HL-60/S4 (cell line): ENCODE measurements at regions not wholly inside any gene's neighbourhood (a gene's known extent, or its start where the extent isn't known, plus 50 kb on each side); places are given as distances from the start of the nearest gene placed in this dataset.

Experiments
- in situ Hi-C: fragments of 300-500 bp; cut with MboI; formaldehyde crosslinking; loops from 2 replicates; pipeline ENCODE4 v1.14.3; 2022; ENCODE audit warnings: low sequenced_read_pairs

DNA sequence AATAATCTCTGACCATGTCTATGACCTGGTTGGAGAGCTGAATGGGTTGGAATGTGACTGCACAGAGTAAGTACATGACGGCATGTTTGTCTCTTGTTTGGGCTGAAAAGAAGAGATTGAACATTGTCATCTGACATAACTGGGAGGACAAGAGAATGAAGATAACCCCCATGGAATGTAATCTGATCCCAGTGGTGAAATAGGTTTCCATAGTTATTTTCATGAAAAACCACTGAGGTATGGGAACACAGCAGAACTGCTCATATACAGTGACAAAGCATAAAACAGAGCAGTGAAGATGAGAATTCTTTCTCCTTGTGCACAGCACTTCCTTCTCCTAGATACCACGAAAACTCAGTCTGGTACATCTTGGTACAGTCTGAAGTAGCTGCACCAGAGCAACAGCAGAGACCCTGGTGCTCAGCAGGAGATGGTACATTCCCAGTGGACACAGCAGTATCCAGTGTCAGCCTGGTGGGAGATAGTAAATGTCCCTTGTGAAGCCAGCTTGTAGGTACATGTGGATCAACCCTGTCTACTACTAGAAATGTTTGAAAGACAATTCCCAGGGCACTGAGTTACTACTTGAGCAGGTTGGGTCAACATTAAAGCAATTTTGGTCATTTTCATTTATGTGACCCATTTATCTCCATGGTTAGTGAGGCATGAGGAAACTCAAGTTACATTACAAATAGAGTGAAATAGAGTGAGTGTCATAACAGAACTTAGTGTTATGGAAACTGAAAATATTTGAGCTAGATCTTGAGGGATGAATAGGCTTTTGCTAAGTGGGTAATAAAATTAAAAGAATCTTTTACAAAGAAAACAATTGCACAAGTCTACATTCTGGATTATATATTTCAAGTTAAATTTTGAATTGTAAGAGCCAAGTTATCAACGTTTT lies 178.3 kb downstream of the SUCNR1 start:
- in situ Hi-C loops = no loop called here

DNA sequence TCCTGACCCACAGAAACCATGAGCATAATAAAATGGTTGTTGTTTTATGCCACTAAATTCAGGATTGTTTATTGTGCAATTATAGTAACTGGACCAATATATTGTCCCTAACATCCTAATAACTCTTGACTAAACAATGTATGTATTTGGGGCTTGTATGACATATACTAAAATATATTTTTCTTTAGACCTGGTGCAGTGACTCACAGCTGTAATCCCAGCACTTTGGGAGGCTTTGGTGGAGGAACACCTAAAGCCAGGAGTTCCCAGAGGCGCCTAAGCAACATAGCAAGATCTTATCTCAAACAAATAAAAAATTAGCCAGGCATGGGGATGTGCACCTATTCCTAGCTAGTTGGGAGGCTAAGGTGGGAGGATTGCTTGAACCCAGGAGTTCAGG lies 180.4 kb downstream of the SUCNR1 start:
- in situ Hi-C loops = no loop called here

DNA sequence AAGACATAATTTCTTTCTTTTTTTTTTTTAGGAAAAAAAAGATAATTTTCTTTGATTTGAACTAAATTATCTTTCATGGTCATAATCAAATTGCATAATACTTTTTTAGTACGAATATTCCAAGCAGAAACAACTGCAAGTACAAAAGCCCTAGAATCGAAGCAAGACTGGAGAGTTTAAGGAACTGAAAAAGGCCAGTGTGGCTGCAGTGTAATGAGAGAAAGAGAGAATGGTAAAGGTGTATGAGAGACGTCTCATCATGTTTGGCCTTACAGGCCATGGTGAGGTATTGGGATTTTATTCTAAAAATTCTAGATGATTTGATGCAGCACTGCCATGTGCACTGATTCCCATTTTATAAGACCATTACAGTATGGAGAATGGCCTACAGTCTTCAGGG lies 180.9 kb downstream of the SUCNR1 start:
- in situ Hi-C loops = no loop called here

DNA sequence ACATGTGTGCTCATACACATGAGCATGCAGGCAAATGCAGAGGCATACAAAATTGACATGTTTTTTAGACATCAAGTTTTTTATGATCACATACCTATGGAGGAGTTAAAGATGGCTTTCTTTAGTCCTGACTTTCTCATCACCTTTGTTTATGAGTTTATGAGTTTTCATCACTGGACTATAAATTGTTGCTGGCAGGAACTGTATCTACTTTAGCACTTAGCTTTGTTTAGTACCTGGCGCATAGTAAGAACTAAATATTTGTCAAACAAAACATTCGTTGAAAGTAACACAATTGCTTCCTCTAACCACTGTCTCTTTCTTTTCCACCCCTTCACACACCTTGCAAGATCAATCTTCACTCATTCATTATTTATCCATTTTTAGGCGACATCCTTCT lies 182.6 kb downstream of the SUCNR1 start:
- in situ Hi-C loops = no loop called here

DNA sequence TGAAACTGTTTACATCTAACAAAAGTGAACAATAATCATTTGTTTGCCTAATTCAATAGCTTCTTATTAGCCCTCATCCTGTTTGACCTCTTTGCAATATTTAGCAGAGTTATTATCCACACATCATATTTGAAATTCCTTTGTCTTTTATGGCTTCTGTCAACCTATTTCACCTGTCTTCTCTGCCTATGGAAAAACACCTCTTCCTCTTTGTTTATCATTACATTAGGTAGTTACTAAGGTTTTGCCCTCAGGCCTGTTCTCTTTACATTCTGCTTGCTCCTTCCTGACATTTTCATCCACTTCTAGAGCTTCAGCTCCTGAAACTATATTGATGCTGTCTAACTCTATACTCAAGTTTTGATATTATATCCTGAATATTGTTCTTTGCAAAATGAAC lies 183.0 kb downstream of the SUCNR1 start:
- in situ Hi-C loops = no loop called here

DNA sequence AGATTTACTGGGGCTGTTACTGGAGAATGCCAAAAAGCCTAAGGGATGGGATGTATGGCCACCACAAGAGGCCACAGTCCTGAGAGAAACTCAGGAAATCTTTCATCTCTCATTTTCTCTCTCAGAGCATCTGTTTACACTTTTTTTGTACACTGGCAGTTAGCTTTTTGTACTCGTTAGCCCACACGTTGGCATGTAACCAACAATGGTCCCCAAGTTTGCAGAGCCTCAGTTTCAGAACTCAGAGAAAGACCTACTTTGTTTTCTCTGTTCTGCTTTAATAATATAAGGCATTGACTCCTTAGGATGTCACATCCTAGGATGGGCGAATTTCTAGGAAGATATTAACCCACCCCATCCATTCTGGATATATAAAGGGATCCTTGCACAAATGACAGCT lies 183.5 kb downstream of the SUCNR1 start:
- in situ Hi-C loops = no loop called here

DNA sequence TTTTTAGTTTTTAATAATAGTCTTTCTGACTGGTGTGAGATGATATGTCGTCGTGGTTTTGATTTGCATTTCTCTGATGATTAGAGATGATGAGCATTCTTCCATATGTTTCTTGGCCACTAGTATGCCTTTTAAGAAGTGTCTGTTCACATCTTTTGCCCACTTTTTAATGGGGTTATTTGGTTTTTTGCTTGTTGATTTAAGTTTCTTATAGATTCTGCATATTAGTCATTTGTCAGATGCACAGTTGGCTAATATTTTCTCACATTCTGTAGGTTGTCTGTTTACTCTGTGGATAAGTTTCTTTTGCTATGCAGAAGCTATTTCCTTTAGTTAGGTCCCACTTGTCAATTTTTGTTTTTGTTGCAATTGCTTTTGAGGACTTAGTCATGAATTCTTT lies 185.4 kb downstream of the SUCNR1 start:
- in situ Hi-C loops = no loop called here

DNA sequence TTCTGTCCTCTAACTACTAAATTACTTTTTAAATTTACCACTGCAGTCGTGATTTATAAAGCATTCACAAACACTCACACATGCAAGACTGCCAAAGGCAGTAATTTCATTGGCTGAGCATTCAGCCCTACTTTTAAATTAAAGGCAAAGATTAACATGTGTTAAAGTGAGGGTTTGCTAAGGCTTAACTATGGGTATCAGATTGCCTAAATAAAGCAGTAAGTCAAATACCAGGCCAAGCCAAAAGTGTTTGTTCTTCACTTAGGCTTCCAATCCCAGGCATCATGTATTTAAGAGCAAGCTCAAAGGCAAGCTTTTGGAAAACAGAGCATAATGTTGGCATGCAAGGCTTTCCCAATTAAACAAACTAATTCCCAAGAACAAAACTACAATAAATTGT lies 187.3 kb downstream of the SUCNR1 start:
- in situ Hi-C loops = no loop called here

DNA sequence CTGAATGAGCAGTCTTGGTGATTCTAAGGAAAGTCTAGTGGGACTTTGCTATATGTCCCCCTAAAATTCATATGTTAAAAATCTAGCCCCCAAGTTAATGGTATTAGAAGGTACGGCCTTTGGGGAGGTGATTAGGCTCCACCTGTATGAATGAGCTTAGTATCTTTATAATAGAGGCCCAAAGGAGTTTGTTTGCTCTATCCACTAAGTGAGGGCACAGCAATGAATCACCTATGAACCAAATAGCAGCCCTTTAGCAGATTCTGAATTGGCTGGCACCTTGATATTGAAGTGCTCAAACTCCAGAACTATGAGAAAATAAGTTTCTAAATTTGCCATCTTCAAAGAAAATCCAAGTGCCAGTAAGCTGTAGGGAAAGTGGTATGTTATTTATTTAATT lies 187.9 kb downstream of the SUCNR1 start:
- in situ Hi-C loops = no loop called here

DNA sequence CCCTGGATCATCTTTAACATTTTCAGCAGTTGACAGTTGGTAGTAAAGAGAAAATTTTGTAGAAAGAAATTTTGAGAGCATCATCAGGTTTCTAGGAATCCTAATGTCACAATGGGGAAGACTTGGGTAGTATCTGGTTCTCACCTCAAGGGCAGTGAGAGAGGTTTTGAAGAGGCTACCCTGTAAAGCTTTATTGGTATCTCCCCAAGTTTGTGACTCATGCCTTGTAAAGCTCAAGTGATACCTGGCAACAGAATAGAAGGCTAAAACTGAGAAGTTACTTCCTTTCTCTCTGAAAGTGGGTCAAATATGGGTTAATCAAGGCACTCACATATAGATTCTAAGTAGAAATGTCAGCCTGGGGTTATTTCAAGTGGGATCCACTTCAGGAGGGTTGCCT lies 196.4 kb downstream of the SUCNR1 start:
- in situ Hi-C loops = no loop called here

DNA sequence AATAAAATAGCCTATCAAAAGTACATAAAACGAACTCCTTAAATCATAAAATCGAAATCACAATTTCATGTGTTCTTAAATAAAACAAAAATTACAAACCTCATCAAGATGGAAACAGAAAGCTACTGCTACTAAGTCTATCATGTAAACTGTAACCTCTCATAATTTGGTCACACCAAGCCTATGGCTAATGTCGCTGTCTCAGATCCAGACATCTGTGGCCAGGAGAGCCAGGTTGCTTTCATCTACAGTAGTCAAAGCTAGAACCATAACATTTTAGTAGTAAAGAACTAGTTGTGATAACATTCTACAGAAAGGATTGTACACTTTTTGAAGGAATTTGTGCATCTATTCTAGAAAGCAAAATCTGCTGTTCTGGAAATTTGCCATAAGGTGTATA lies 197.4 kb upstream of the MBNL1 start:
- in situ Hi-C loops = no loop called here

DNA sequence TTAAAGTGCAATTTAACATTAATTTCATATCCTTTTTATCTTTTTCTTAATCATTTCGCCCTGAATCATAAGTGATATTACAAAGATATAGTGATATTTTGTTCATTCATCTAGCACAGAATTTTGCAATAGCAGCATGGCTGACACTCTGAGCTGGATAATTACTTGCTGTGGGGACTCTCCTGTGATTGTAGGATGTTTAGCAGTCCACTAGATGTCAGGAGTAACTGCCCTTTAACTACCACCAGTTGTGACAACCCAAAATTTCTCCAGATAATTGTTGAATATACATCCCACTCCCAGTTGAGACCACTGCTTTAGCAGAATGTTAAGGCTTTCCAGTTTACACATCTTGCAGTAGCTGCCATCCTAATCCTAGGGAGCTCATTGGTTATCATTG lies 196.8 kb upstream of the MBNL1 start:
- in situ Hi-C loops = no loop called here

DNA sequence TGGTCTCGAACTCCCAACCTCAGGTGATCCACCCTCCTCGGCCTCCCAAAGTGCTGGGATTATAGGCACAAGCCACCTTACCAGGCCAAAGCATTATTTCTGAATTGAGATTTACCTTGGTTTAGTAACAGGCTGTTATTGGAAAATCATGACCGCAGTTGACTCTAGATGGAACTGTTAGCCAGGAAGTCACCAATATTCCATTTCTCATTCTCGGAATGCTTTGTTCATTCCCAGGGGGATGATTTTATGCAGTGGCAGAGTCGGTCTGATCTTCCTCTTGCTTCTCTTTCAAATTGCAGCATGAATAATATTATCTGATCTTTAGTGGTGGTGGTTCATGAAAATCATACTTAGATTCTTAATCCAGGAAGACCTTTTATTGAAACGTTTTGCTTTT lies 195.5 kb upstream of the MBNL1 start:
- in situ Hi-C loops = no loop called here

DNA sequence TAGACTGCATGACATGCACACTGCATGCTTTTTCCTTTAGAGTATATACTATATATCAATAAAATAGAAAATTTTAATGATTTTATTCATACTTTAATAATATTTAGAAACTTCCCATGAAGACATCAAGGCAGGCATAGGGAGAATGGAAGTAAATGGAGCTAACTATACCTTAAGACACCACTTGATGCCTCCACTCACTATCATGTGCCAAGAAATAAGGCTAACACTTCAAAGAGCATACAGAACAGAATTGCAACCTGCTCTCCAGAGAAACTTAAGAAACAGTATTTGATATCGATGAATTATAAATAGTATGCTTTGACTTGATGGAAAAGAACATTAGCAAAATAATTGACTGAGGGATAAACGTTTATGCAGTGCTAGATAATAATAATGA lies 192.6 kb upstream of the MBNL1 start:
- in situ Hi-C loops = no loop called here

DNA sequence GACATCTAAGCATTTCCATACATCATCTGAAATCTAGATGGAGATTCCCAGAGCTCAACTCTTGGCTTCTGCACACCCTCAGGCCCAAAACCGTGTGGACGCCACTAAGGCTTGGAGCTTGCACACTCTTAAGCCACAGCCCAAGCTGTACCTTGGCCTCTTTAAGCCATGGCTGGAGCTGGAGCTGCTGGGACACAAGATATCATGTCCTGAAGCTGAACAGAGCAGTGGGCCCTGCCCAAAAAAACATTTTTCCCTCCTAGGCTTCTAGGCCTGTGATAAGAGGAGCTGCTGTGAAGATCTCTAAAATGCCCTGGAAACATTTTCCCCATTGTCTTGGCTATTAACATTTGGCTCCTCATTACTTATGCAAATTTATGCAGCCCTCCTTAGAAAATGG lies 188.7 kb upstream of the MBNL1 start:
- in situ Hi-C loops = no loop called here

DNA sequence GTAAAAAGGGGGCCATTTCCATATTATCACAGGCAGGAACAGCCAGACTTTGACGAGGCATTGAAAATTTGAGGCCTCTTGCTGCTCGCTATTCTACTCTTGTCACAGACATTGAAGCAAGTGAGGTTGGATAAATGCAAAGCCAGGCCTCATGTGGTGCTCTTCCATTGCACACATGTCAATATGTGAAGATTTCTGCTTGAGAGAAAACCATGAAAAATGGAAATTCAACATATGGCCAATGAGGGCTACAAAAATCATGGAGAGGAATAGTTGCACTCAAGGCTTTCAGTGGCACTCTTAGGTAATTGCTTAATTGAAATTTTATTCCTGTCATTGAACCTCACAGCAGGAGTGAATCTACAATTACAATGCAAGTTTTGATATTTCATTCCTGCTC lies 185.6 kb upstream of the MBNL1 start:
- in situ Hi-C loops = no loop called here

DNA sequence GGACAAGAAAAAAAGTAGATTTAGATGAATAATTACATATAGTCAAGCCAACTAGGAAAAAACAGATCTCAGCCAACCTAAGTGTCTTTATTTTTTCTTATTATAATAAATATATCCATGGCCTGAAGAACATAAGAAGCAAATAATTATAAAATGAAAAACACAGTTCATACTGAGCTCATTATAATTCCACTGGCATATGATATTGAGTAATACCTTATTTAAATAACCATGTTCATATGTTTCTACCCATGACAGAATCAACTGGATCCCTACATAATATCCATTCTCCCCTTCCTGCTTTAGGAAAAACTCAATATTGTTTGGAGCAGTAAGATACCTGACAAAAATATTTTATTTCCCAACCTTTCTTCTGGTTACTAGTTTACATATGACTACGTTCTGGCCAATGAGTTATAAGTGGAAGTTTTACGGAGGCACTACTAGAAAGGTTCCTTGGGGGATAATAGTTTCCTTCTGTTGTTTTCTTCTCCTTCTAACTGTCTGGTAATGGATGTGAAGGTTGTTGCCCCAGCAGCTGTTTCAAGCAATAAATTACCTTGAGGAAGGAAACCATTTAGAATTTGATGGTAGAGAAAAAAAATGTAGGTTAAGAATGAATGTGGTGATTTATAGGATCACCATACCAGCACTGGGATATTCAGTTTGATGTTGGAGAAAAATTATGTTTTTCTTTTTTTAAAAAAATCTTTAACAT lies 184.1 kb upstream of the MBNL1 start:
- in situ Hi-C loops = no loop called here

DNA sequence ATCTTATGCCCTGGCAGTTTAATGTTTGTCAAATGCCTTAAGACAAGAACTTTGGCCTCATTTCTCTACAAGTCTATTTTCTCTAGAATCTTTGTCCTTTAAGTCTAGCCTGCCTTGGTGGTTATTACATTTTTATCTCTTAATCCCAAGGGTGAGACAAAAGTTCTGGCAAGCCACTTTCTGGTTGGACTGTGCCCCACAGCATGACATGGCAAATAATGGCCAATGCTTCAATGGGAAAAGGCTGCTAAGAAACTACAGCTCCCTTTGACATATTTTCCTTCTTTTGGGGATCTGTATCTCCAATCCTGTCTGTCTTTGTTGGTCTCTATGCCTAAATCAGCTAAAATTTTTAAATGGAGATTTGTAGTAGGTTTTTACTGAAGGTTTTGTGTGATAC lies 181.6 kb upstream of the MBNL1 start:
- in situ Hi-C loops = no loop called here

DNA sequence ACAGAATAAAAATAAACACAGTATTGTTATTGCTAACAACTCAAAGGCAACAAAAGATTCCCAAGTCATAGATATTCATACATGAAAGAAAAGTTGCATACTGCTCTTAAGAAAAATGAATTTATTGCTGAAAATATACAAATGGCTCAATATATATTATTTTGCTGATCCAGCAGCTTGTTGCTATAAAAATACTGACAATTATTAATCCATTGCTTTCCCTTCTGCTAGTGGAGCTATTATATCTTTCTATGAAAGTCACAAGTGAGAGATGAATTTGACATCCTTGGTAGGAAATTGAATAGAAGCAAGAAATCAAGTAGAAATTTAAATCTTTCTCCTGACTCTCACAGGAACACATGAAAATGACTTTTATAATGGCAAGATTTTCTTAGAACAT lies 179.2 kb upstream of the MBNL1 start:
- in situ Hi-C loops = no loop called here

DNA sequence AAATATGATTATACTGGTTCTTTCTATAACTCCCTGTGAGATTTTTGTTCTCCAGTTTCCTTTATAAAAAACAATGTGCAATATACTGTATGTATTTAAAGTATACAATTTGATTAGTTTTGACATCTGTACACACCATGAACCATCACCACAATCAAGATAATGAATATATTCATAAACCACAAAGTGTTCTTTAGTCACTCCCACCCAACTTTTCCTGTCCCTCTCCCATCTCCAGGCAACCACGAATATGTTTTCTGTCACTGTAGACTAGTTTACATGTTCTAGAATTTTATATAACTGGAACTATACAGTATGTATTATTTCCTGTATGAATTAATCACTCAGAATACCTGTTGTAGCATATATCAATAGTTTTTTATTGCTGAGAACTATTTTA lies 177.0 kb upstream of the MBNL1 start:
- in situ Hi-C loops = no loop called here

DNA sequence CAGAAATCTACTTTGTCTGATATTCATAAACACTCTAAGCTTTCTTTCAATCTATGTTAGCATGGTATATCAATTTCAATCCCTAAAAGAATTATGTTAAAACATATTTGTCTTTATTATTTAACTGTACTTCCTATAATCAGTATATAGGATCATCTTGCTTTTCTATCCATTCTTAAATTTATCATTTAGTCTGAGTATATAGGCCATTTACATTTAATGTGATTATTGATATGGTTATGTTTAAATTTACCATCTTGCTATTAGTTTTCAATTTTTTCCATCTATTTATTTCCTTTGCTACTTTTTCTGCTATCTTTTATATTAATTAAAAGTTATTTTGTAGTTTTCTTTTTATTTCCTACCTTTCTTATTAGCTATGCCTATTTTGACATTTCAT lies 174.8 kb upstream of the MBNL1 start:
- in situ Hi-C loops = no loop called here

DNA sequence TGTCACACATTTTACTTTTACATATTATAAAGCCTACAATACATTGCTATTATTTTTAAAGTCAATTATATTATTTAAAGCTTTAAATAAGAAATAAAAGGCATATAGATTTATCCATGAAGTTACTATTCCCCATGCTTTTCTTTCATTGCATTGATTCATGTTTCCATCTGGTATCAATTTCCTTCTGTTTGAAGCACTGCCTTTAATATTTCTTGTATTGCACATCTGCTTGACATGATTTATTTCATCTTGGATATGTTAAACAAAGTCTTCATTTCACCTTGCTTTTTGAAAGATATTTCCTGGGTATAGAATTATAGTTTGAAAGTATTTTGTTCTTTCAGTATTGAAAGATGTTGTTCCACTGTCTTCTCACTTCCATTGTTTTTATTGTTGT lies 174.3 kb upstream of the MBNL1 start:
- in situ Hi-C loops = no loop called here

DNA sequence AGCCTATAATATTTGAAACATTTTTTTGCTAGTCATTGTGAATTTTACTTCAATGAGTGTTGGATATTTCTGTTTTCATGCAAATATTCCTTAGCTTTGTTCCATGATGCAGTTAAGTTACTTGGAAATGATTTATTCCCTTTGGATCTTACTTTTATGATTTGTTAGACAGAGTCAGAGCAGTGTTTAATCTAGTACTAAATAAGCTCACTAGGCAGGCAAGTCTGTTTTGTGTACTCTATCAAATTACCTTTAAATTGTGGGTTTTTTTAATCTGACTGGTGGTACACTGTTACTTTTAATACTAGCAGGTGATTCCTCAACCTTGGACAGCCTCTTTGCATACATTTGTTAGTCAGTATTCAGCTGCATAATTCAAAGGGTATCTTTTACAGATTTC lies 173.3 kb upstream of the MBNL1 start:
- in situ Hi-C loops = no loop called here
